CD1c-positive myeloid dendritic cell (primary cell): ENCODE measurements at regions not wholly inside any gene's neighbourhood (a gene's known extent, or its start where the extent isn't known, plus 50 kb on each side); places are given as distances from the start of the nearest gene placed in this dataset.
"Not testable (repeated sequence)": the region's sequence is repeated elsewhere in the genome, so short reads cannot be mapped to it uniquely, and the experiment has no call there.

Experiments used
- DNase-seq: peaks from one replicate; pipeline ENCODE4 v3.0.0-alpha.2; 2016; ENCODE audit errors: extremely low spot score

GRCh38 chr5:30380228-30380627 lies 813.3 kb upstream of the CDH6 start:
- no peak for DNase-seq

DNA sequence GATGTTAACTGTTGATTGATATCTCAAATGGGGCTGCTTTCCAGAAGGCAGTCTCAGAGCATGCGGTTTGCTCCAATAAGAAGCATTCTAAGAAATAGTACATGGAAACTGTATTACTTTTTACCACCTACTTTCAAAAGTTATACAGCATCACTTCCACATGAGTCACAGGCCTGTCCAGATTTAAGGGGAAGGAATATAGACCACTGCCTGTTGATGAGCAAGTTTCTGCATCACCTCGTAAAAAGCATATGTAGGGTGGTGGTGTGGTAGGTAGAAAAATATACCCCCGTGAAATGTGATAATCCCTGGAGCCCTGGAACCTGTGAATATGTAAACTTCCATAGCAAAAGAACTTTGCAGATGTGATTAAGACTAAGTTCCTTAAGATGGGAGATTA lies 816.6 kb upstream of the CDH6 start:
- DNase-seq, result no peak

DNA sequence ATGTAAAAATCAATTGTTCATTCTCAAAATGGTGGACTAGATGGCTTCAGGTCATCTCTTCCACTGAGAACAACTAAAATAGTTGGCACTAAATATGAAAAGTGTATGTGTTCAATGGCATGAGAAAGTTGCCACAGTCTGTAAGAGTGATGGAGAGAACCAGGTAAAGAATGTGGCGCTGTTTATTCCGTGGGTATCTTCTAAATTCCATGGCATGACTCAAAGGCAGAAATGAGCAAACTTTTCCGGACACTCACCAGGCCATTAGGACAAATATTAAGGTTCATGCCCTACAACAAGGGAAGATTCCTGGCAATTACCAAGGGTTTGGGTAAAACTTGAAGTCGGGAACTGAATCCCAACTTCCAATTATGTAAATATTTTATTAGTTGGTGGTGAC lies 825.4 kb upstream of the CDH6 start:
- DNase-seq, result no peak

DNA sequence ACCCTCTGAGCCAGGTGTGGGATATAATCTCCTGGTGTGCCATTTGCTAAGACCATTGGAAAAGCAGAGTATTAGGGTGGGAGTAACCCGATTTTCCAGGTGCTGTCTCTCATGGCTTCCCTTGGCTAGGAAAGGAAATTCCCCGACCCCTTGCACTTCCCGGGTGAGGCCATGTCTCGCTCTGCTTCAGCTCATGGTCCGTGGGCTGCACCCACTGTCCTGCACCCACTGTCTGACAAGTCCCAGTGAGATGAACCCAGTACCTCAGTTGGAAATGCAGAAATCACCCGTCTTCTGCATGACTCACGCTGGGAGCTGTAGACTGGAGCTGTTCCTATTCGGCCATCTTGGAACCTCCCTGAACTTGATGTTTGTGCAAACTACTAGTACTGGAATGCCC lies 828.5 kb upstream of the CDH6 start:
- DNase-seq, result not testable (repeated sequence)

DNA sequence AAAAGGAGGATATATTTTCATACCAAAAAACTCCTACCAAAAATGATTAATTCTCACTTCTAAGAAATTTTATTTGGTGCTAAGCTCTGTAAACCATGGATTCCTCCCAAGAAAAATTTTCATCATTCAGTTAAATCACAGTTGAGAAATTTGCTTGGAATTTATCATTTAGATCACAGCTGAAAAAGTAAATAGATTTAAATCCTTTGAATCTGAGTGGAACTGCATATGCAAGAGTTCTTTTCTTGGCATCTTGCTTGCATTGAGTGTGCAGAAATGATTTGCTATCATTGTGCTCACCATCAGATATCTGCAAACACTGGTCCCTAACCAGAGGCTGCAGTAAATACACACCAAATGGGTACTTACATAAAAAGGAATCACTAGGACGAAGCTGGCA lies 836.1 kb upstream of the CDH6 start:
- no peak for DNase-seq

GRCh38 chr5:30355675-30356074 lies 837.8 kb upstream of the CDH6 start:
- no peak for DNase-seq

DNA sequence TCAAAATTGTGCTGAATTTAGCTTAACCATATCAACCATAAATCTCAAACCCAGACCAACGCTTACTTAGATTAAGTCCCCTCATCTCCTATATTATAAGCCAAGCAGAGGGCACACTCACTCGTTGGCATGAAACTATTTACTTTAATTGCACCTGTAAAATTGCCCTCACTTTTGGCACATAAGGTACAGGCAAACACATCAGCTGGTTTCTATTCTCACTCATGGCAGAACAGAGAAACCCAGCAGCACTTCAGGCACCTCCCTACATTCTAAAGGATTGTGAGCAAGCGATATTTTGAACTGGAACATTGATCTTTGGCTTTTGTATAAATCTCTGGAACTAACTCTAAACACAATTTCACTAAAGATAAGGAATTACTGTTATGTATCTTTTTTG lies 845.6 kb upstream of the CDH6 start:
- no peak for DNase-seq

- not testable (repeated sequence) for DNase-seq
These were observed 847.7 kb upstream of the CDH6 start for GRCh38 chr5:30345539-30346345.

GRCh38 chr5:30343707-30344106 lies 849.8 kb upstream of the CDH6 start:
- no peak for DNase-seq

GRCh38 chr5:30341466-30341865 lies 852.0 kb upstream of the CDH6 start:
- DNase-seq, result no peak

DNA sequence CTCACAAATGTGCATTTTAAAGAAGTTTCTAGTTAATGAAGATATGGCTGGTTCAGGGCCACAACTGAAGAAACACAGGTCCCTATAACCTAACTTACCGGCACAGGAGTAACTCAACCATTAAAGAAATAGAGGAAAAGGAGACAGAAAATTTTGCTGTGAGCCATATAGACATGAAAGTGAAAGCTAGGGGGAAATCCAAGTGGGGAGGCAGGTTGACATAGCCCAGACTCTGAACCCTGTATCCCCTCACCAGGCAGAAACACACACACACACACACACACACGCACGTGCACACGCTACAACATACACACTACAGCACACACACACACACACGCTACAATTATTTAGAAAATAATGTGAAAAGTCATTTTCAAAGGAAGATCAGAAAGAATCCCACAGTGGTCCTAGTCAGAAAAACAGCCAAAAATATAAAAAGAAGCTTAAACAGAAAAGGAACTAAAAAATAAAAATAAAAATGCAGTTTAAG lies 856.4 kb upstream of the CDH6 start:
- DNase-seq, result no peak

DNA sequence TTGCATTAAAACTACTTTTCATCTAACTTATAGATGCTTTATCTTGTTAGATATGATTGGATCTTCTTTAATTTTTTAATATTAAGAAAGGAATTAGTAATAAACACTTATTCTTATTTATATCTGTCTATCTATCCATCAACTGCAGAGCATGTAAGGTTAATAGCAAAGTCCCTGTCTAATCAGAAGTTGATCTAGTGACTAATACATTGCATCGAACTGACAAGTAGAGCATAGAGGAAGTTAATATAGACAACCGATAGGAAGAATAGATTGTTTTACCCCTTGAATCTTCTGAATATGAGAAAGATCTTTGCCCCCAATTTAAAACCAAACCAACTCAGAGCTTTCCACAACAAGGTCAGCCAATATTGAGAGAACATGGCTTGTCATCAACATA lies 862.0 kb upstream of the CDH6 start:
- DNase-seq, result no peak

- DNase-seq, result no peak
These were observed 867.7 kb upstream of the CDH6 start for GRCh38 chr5:30325795-30326194.

- DNase-seq, result no peak
These were observed 869.4 kb upstream of the CDH6 start for GRCh38 chr5:30324083-30324482.

DNA sequence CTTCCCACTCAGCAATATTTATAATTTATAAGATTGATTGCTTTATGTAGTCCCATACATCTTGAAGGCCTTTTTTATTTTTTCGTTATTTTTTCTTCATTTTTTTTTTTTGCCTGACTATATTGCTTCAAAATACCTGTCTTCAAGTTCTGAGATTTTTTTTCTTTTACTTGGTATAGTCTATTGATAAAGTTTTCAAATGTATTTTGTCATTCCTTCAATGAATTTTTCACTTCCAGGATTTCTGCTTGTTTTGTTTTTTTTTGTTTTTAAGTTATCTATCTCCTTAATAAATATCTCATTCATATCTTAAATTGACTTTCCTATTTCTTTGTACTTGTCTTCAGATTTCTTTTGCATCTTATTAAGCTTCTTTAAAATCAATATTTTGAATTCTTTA lies 905.6 kb upstream of the CDH6 start:
- DNase-seq, result no peak

GRCh38 chr5:30279237-30279636 lies 914.2 kb upstream of the CDH6 start:
- no peak for DNase-seq

GRCh38 chr5:30267026-30267425 lies 926.5 kb upstream of the CDH6 start:
- DNase-seq, result no peak

- DNase-seq, result no peak
These were observed 954.0 kb upstream of the CDH6 start for GRCh38 chr5:30239331-30240022.

DNA sequence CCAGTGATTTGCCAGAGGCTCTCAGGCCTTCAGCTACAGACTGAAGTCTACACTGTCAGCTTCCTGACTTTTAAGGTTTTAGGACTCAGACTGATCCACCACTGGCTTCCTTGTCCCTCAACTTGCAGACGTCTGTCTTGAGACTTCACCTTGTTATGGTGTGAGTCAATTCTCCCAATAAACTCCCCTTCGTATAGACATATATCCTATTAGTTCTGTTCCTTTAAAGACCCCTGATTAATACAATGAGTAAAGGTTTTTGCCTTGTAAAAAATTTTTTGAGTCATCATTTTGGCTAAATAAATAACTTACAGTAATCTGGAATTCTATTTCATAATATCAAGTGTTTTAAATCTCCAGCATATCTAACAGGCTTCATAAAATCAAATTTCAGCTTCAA lies 956.3 kb upstream of the CDH6 start:
- DNase-seq, result no peak

- no peak for DNase-seq
These were observed 983.7 kb upstream of the CDH6 start for GRCh38 chr5:30209755-30210154.

DNA sequence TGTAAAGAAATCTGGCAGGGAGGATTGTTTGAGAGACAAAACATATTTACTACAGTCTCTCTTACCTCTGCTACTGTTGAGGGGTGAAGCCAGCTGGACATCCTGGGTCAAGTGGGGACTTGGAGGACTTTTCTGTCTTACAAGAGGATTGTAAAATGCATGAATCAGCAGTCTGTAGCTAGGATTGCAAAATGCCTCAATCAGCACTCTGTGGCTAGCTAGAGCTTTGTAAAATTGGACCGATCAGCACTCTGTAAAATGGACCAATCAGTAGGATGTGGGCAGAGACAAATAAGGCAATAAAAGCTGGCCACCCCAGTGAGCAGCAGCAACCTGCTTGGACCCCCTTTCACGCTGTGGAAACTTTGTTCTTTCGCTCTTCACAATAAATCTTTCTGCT lies 995.8 kb upstream of the CDH6 start:
- no peak for DNase-seq

GRCh38 chr5:30195036-30195435 lies 998.5 kb upstream of the CDH6 start:
- no peak for DNase-seq

GRCh38 chr5:30194595-30194994 lies 998.9 kb upstream of the CDH6 start:
- no peak for DNase-seq
